ENCODE measurements at regions not wholly inside any gene's neighbourhood (a gene's known extent, or its start where the extent isn't known, plus 50 kb on each side); places are given as distances from the start of the nearest gene placed in this dataset.

- no peak overlapping the region for H3K27ac ChIP-seq (ENCODE audit: low read depth in 2 of 2, low read length in 2 of 2)
- TF ChIP-seq, protein P1, sequence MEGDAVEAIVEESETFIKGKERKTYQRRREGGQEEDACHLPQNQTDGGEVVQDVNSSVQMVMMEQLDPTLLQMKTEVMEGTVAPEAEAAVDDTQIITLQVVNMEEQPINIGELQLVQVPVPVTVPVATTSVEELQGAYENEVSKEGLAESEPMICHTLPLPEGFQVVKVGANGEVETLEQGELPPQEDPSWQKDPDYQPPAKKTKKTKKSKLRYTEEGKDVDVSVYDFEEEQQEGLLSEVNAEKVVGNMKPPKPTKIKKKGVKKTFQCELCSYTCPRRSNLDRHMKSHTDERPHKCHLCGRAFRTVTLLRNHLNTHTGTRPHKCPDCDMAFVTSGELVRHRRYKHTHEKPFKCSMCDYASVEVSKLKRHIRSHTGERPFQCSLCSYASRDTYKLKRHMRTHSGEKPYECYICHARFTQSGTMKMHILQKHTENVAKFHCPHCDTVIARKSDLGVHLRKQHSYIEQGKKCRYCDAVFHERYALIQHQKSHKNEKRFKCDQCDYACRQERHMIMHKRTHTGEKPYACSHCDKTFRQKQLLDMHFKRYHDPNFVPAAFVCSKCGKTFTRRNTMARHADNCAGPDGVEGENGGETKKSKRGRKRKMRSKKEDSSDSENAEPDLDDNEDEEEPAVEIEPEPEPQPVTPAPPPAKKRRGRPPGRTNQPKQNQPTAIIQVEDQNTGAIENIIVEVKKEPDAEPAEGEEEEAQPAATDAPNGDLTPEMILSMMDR (IDR thresholded peaks at IDR 0.05; ENCODE audit: borderline replicate concordance, extremely low read depth, insufficient read depth) = no peak
- FAIRE-seq (no peak), DNase-seq (no peak)
- no peak overlapping the region for H3K4me3 ChIP-seq (ENCODE audit: low read length in 3 of 3)
- no peaks in the 10 kb centered on the region for H3K9me3 ChIP-seq (ENCODE audit: control insufficient read depth in 2 of 3, insufficient read depth in 1 of 3, low read length in 3 of 3)
- H3K4me1 ChIP-seq (ENCODE audit: control insufficient read depth in 2 of 3, insufficient read depth in 2 of 3, low read depth in 1 of 3, low read length in 3 of 3) = no peaks in the 10 kb centered on the region
- H3K9ac ChIP-seq (ENCODE audit: low read length in 3 of 3) = no peak overlapping the region
- intact Hi-C loops (cut with DNase I) = no loop called here
- H3K36me3 ChIP-seq (ENCODE audit: control insufficient read depth in 2 of 3, insufficient read depth in 3 of 3, low read length in 3 of 3) = no peaks in the 10 kb centered on the region
- no peaks in the 10 kb centered on the region for H3K27me3 ChIP-seq (ENCODE audit: control insufficient read depth, insufficient read depth, low read length)
These were observed 200.4 kb upstream of the ADGRL2 start for GRCh38 chr1:81600363-81600762.

DNA sequence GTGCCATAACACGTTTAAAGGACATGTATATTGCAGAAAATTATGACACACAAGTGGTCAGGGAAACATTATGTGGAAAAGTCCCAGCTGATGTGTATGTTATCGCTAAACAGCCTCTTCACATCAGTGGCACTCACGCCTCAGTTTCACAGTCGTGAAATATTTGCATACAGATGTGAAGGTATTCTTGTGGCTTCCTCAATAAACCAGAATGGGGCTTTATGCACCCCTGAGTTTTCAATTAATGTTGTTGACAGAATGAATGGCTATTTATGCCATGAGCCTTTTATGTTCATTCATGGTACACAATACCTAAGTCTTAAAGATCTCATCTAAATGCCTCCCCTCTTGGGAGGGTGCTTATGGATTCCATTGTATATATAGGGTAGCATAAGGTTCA lies 202.1 kb upstream of the ADGRL2 start:
- Histone ChIP-seq H3K9me3 (ENCODE audit: control insufficient read depth in 2 of 3, insufficient read depth in 1 of 3, low read length in 3 of 3) (no peaks in the 10 kb centered on the region), H3K4me1 (ENCODE audit: control insufficient read depth in 2 of 3, insufficient read depth in 2 of 3, low read depth in 1 of 3, low read length in 3 of 3) (no peaks in the 10 kb centered on the region), H3K27me3 (ENCODE audit: control insufficient read depth, insufficient read depth, low read length) (no peaks in the 10 kb centered on the region), H3K4me3 (ENCODE audit: low read length in 3 of 3) (no peak overlapping the region), H3K9ac (ENCODE audit: low read length in 3 of 3) (no peak overlapping the region), H3K36me3 (ENCODE audit: control insufficient read depth in 2 of 3, insufficient read depth in 3 of 3, low read length in 3 of 3) (no peaks in the 10 kb centered on the region), H3K27ac (ENCODE audit: low read depth in 2 of 2, low read length in 2 of 2) (no peak overlapping the region)
- intact Hi-C loops (cut with DNase I) = no loop called here
- FAIRE-seq = no peak
- TF ChIP-seq, protein P1 (IDR thresholded peaks at IDR 0.05; ENCODE audit: borderline replicate concordance, extremely low read depth, insufficient read depth) = no peak
- DNase-seq = no peak

- H3K4me3 ChIP-seq (ENCODE audit: low read length in 3 of 3) = no peak overlapping the region
- FAIRE-seq = no peak
- no peak overlapping the region for H3K27ac ChIP-seq (ENCODE audit: low read depth in 2 of 2, low read length in 2 of 2)
- intact Hi-C loops (cut with DNase I) = no loop called here
- H3K9me3 ChIP-seq (ENCODE audit: control insufficient read depth in 2 of 3, insufficient read depth in 1 of 3, low read length in 3 of 3) = no peaks in the 10 kb centered on the region
- TF ChIP-seq, protein P1 (IDR thresholded peaks at IDR 0.05; ENCODE audit: borderline replicate concordance, extremely low read depth, insufficient read depth) = no peak
- H3K27me3 ChIP-seq (ENCODE audit: control insufficient read depth, insufficient read depth, low read length) = no peaks in the 10 kb centered on the region
- no peak for DNase-seq
- no peaks in the 10 kb centered on the region for H3K36me3 ChIP-seq (ENCODE audit: control insufficient read depth in 2 of 3, insufficient read depth in 3 of 3, low read length in 3 of 3)
- H3K9ac ChIP-seq (ENCODE audit: low read length in 3 of 3) = no peak overlapping the region
- no peaks in the 10 kb centered on the region for H3K4me1 ChIP-seq (ENCODE audit: control insufficient read depth in 2 of 3, insufficient read depth in 2 of 3, low read depth in 1 of 3, low read length in 3 of 3)
These were observed 202.9 kb upstream of the ADGRL2 start for GRCh38 chr1:81597720-81598426.

GRCh38 chr1:81596341-81596740 lies 204.4 kb upstream of the ADGRL2 start:
- H3K4me3 ChIP-seq (ENCODE audit: low read length in 3 of 3) = no peak overlapping the region
- H3K27ac ChIP-seq (ENCODE audit: low read depth in 2 of 2, low read length in 2 of 2) = no peak overlapping the region
- no peak for FAIRE-seq
- intact Hi-C loops (cut with DNase I) = no loop called here
- TF ChIP-seq, protein P1 (IDR thresholded peaks at IDR 0.05; ENCODE audit: borderline replicate concordance, extremely low read depth, insufficient read depth) = no peak
- no peak overlapping the region for H3K9ac ChIP-seq (ENCODE audit: low read length in 3 of 3)
- no peaks in the 10 kb centered on the region for H3K27me3 ChIP-seq (ENCODE audit: control insufficient read depth, insufficient read depth, low read length)
- H3K9me3 ChIP-seq (ENCODE audit: control insufficient read depth in 2 of 3, insufficient read depth in 1 of 3, low read length in 3 of 3) = no peaks in the 10 kb centered on the region
- H3K36me3 ChIP-seq (ENCODE audit: control insufficient read depth in 2 of 3, insufficient read depth in 3 of 3, low read length in 3 of 3) = no peaks in the 10 kb centered on the region
- no peak for DNase-seq
- no peaks in the 10 kb centered on the region for H3K4me1 ChIP-seq (ENCODE audit: control insufficient read depth in 2 of 3, insufficient read depth in 2 of 3, low read depth in 1 of 3, low read length in 3 of 3)

All from kidney (tissue), 13 donors.